Daoy (cell line): ENCODE measurements at regions not wholly inside any gene's neighbourhood (a gene's known extent, or its start where the extent isn't known, plus 50 kb on each side); places are given as distances from the start of the nearest gene placed in this dataset.
"Not testable (repeated sequence)": the region's sequence is repeated elsewhere in the genome, so short reads cannot be mapped to it uniquely, and the experiment has no call there.

Experiments used
- DNase-seq: peaks from one replicate; pipeline ENCODE4 v3.0.0-alpha.2; 2015; ENCODE audit warnings: low read depth

GRCh38 chr2:194385376-194385775 is 1271.7 kb upstream of the SLC39A10 start:
- DNase-seq, result no peak

GRCh38 chr2:194383401-194383800 is 1273.6 kb upstream of the SLC39A10 start:
- no peak for DNase-seq

GRCh38 chr2:194382221-194382620 is 1274.8 kb upstream of the SLC39A10 start:
- DNase-seq, result no peak

- no peak for DNase-seq
Observed at GRCh38 chr2:194380011-194380410, 1277.0 kb upstream of the SLC39A10 start.

GRCh38 chr2:194367390-194367789 is 1289.6 kb upstream of the SLC39A10 start:
- DNase-seq, result not testable (repeated sequence)

- DNase-seq, result no peak
Observed at GRCh38 chr2:194363878-194364277, 1293.1 kb upstream of the SLC39A10 start.

GRCh38 chr2:194363295-194363694 is 1293.7 kb upstream of the SLC39A10 start:
- DNase-seq, result no peak

- no peak for DNase-seq
Observed at GRCh38 chr2:194352505-194352904, 1304.5 kb upstream of the SLC39A10 start.

GRCh38 chr2:194346193-194346592 is 1310.8 kb upstream of the SLC39A10 start:
- no peak for DNase-seq

GRCh38 chr2:194345347-194345746 is 1311.7 kb upstream of the SLC39A10 start:
- DNase-seq, result no peak

GRCh38 chr2:194343167-194343566 is 1313.9 kb upstream of the SLC39A10 start:
- DNase-seq, result no peak

- no peak for DNase-seq
Observed at GRCh38 chr2:194332799-194333490, 1324.1 kb upstream of the SLC39A10 start.

- no peak for DNase-seq
Observed at GRCh38 chr2:194328456-194328855, 1328.6 kb upstream of the SLC39A10 start.

GRCh38 chr2:194327196-194327888 is 1329.7 kb upstream of the SLC39A10 start:
- DNase-seq, result no peak

- no peak for DNase-seq
Observed at GRCh38 chr2:194323740-194324139, 1333.3 kb upstream of the SLC39A10 start.

- DNase-seq, result no peak
Observed at GRCh38 chr2:194320520-194320919, 1336.5 kb upstream of the SLC39A10 start.

GRCh38 chr2:194319222-194319992 is 1337.6 kb upstream of the SLC39A10 start:
- DNase-seq, result no peak

GRCh38 chr2:194314042-194314441 is 1343.0 kb upstream of the SLC39A10 start:
- DNase-seq, result no peak

GRCh38 chr2:194304191-194304590 is 1352.8 kb upstream of the SLC39A10 start:
- DNase-seq, result no peak

- no peak for DNase-seq
Observed at GRCh38 chr2:194301946-194302345, 1355.1 kb upstream of the SLC39A10 start.

GRCh38 chr2:194294156-194294555 is 1362.9 kb upstream of the SLC39A10 start:
- DNase-seq, result no peak

GRCh38 chr2:194291104-194291503 is 1365.9 kb upstream of the SLC39A10 start:
- DNase-seq, result no peak
